ENCODE measurements at regions not wholly inside any gene's neighbourhood (a gene's known extent, or its start where the extent isn't known, plus 50 kb on each side); places are given as distances from the start of the nearest gene placed in this dataset.

GRCh38 chr2:146869328-146869727, 975.5 kb upstream of the ACVR2A start:
- TF ChIP-seq CTCF (IDR thresholded peaks at IDR 0.05; ENCODE audit: control insufficient read depth, extremely low read depth, insufficient read depth): no peak
- no peak for DNase-seq (ENCODE audit: low read depth)
- H3K4me3 ChIP-seq (ENCODE audit: low read depth, low read length): no peak overlapping the region

- no peak for TF ChIP-seq CTCF (IDR thresholded peaks at IDR 0.05; ENCODE audit: control insufficient read depth, extremely low read depth, insufficient read depth)
- no peak overlapping the region for H3K4me3 ChIP-seq (ENCODE audit: low read depth, low read length)
- no peak for DNase-seq (ENCODE audit: low read depth)
Observed at GRCh38 chr2:146868051-146868450, 976.8 kb upstream of the ACVR2A start.

- H3K4me3 ChIP-seq (ENCODE audit: low read depth, low read length): no peak overlapping the region
- no peak for DNase-seq (ENCODE audit: low read depth)
- no peak for TF ChIP-seq CTCF (IDR thresholded peaks at IDR 0.05; ENCODE audit: control insufficient read depth, extremely low read depth, insufficient read depth)
Observed at GRCh38 chr2:146867477-146867986, 977.3 kb upstream of the ACVR2A start.

GRCh38 chr2:146853741-146854444, 990.9 kb upstream of the ACVR2A start:
- no peak overlapping the region for H3K4me3 ChIP-seq (ENCODE audit: low read depth, low read length)
- no peak for TF ChIP-seq CTCF (IDR thresholded peaks at IDR 0.05; ENCODE audit: control insufficient read depth, extremely low read depth, insufficient read depth)
- DNase-seq (ENCODE audit: low read depth): no peak

- no peak overlapping the region for H3K4me3 ChIP-seq (ENCODE audit: low read depth, low read length)
- no peak for TF ChIP-seq CTCF (IDR thresholded peaks at IDR 0.05; ENCODE audit: control insufficient read depth, extremely low read depth, insufficient read depth)
- DNase-seq (ENCODE audit: low read depth): no peak
Observed at GRCh38 chr2:146852661-146853060, 992.2 kb upstream of the ACVR2A start.

- DNase-seq (ENCODE audit: low read depth): no peak
- H3K4me3 ChIP-seq (ENCODE audit: low read depth, low read length): no peak overlapping the region
- no peak for TF ChIP-seq CTCF (IDR thresholded peaks at IDR 0.05; ENCODE audit: control insufficient read depth, extremely low read depth, insufficient read depth)
Observed at GRCh38 chr2:146850746-146851145, 994.1 kb upstream of the ACVR2A start.

- TF ChIP-seq CTCF (IDR thresholded peaks at IDR 0.05; ENCODE audit: control insufficient read depth, extremely low read depth, insufficient read depth): no peak
- no peak overlapping the region for H3K4me3 ChIP-seq (ENCODE audit: low read depth, low read length)
- DNase-seq (ENCODE audit: low read depth): no peak
Observed at GRCh38 chr2:146847846-146848245, 997.0 kb upstream of the ACVR2A start.
